ENCODE measurements at regions not wholly inside any gene's neighbourhood (a gene's known extent, or its start where the extent isn't known, plus 50 kb on each side); places are given as distances from the start of the nearest gene placed in this dataset.

- Histone ChIP-seq H3K4me2 (ENCODE audit: low read length) (no peak overlapping the region), H3K9me3 (ENCODE audit: insufficient read depth, low read depth, low read length) (no peaks in the 10 kb centered on the region), H3K4me1 (ENCODE audit: insufficient read depth, low read length) (no peaks in the 10 kb centered on the region), H3K4me3 (ENCODE audit: insufficient read depth, low read depth, low read length) (no peak overlapping the region), H3K36me3 (ENCODE audit: insufficient read depth, low read length) (no peaks in the 10 kb centered on the region), H4K20me1 (ENCODE audit: insufficient read depth, low read length) (no peaks in the 10 kb centered on the region), H3K79me2 (ENCODE audit: insufficient read depth, low read length) (no peaks in the 10 kb centered on the region), H2AFZ (ENCODE audit: low read depth, low read length) (no peak overlapping the region), H3K27me3 (ENCODE audit: insufficient read depth, low read length) (no peaks in the 10 kb centered on the region), H3K27ac (ENCODE audit: low read depth, low read length) (no peak overlapping the region), H3K9ac (ENCODE audit: low read length) (no peak overlapping the region)
- H3K36me3 Mint-ChIP-seq (ENCODE audit: low read depth, unreplicated experiment), result no peaks in the 10 kb centered on the region
- H3K4me1 Mint-ChIP-seq (ENCODE audit: low read depth, unreplicated experiment), result peaks cover 9% of the 10 kb centered on the region
- no peak for TF ChIP-seq EZH2 (IDR thresholded peaks at IDR 0.05; ENCODE audit: insufficient read depth, low read length)
- no peak for TF ChIP-seq CTCF (IDR thresholded peaks at IDR 0.05; ENCODE audit: insufficient read depth, low read depth, low read length)
- H3K27me3 Mint-ChIP-seq (ENCODE audit: low read depth, unreplicated experiment), result no peaks in the 10 kb centered on the region
- FAIRE-seq (no peak), DNase-seq (ENCODE audit: low read depth) (no peak)
- no peak overlapping the region for H3K27ac Mint-ChIP-seq (ENCODE audit: unreplicated experiment)
- H3K9me3 Mint-ChIP-seq (ENCODE audit: unreplicated experiment), result peaks cover 12% of the 10 kb centered on the region
- H3K4me3 Mint-ChIP-seq (ENCODE audit: unreplicated experiment), result no peak overlapping the region
Observed at GRCh38 chr14:45867046-45867894, 614.3 kb upstream of the MIS18BP1 start.

GRCh38 chr14:45838597-45838996 lies 585.6 kb upstream of the MIS18BP1 start:
- Histone ChIP-seq H4K20me1 (ENCODE audit: insufficient read depth, low read length) (no peaks in the 10 kb centered on the region), H3K27ac (ENCODE audit: low read depth, low read length) (no peak overlapping the region), H2AFZ (ENCODE audit: low read depth, low read length) (no peak overlapping the region), H3K4me3 (ENCODE audit: insufficient read depth, low read depth, low read length) (no peak overlapping the region), H3K27me3 (ENCODE audit: insufficient read depth, low read length) (no peaks in the 10 kb centered on the region), H3K9ac (ENCODE audit: low read length) (no peak overlapping the region), H3K36me3 (ENCODE audit: insufficient read depth, low read length) (no peaks in the 10 kb centered on the region), H3K4me2 (ENCODE audit: low read length) (no peak overlapping the region), H3K4me1 (ENCODE audit: insufficient read depth, low read length) (no peaks in the 10 kb centered on the region), H3K79me2 (ENCODE audit: insufficient read depth, low read length) (no peaks in the 10 kb centered on the region), H3K9me3 (ENCODE audit: insufficient read depth, low read depth, low read length) (no peaks in the 10 kb centered on the region)
- no peak for DNase-seq (ENCODE audit: low read depth)
- no peaks in the 10 kb centered on the region for H3K4me1 Mint-ChIP-seq (ENCODE audit: low read depth, unreplicated experiment)
- H3K27ac Mint-ChIP-seq (ENCODE audit: unreplicated experiment), result no peak overlapping the region
- H3K36me3 Mint-ChIP-seq (ENCODE audit: low read depth, unreplicated experiment), result no peaks in the 10 kb centered on the region
- no peak overlapping the region for H3K4me3 Mint-ChIP-seq (ENCODE audit: unreplicated experiment)
- FAIRE-seq, result no peak
- TF ChIP-seq EZH2 (IDR thresholded peaks at IDR 0.05; ENCODE audit: insufficient read depth, low read length) (no peak), CTCF (IDR thresholded peaks at IDR 0.05; ENCODE audit: insufficient read depth, low read depth, low read length) (peak; percentile 5)
- no peaks in the 10 kb centered on the region for H3K9me3 Mint-ChIP-seq (ENCODE audit: unreplicated experiment)
- H3K27me3 Mint-ChIP-seq (ENCODE audit: low read depth, unreplicated experiment), result no peaks in the 10 kb centered on the region

- no peak overlapping the region for H2AFZ ChIP-seq (ENCODE audit: low read depth, low read length)
- Mint-ChIP-seq H3K27ac (ENCODE audit: unreplicated experiment) (no peak overlapping the region), H3K4me3 (ENCODE audit: unreplicated experiment) (no peak overlapping the region), H3K36me3 (ENCODE audit: low read depth, unreplicated experiment) (no peaks in the 10 kb centered on the region), H3K9me3 (ENCODE audit: unreplicated experiment) (no peaks in the 10 kb centered on the region), H3K4me1 (ENCODE audit: low read depth, unreplicated experiment) (no peaks in the 10 kb centered on the region), H3K27me3 (ENCODE audit: low read depth, unreplicated experiment) (peaks cover 6% of the 10 kb centered on the region)
- H3K4me1 ChIP-seq (ENCODE audit: insufficient read depth, low read length), result no peaks in the 10 kb centered on the region
- H4K20me1 ChIP-seq (ENCODE audit: insufficient read depth, low read length), result no peaks in the 10 kb centered on the region
- H3K27ac ChIP-seq (ENCODE audit: low read depth, low read length), result no peak overlapping the region
- no peak overlapping the region for H3K9ac ChIP-seq (ENCODE audit: low read length)
- H3K27me3 ChIP-seq (ENCODE audit: insufficient read depth, low read length), result no peaks in the 10 kb centered on the region
- H3K9me3 ChIP-seq (ENCODE audit: insufficient read depth, low read depth, low read length), result no peaks in the 10 kb centered on the region
- H3K4me3 ChIP-seq (ENCODE audit: insufficient read depth, low read depth, low read length), result no peak overlapping the region
- no peak for DNase-seq (ENCODE audit: low read depth)
- H3K4me2 ChIP-seq (ENCODE audit: low read length), result no peak overlapping the region
- TF ChIP-seq EZH2 (IDR thresholded peaks at IDR 0.05; ENCODE audit: insufficient read depth, low read length) (no peak), CTCF (IDR thresholded peaks at IDR 0.05; ENCODE audit: insufficient read depth, low read depth, low read length) (no peak)
- H3K79me2 ChIP-seq (ENCODE audit: insufficient read depth, low read length), result no peaks in the 10 kb centered on the region
- no peak for FAIRE-seq
- no peaks in the 10 kb centered on the region for H3K36me3 ChIP-seq (ENCODE audit: insufficient read depth, low read length)
Observed at GRCh38 chr14:45819107-45819506, 566.1 kb upstream of the MIS18BP1 start.
